K562 (cell line): ENCODE measurements at regions not wholly inside any gene's neighbourhood (a gene's known extent, or its start where the extent isn't known, plus 50 kb on each side); places are given as distances from the start of the nearest gene placed in this dataset.

Source experiments
- ATAC-seq: fragments of 200-7000 bp; cut with Tn5 transposase; 3 replicates; pipeline ENCODE4 v1.9.1; 2020; ENCODE audit warnings: moderate library complexity
- BruUV-seq: library from RNA; stranded (reverse); fragments of 400-500 nt; replicated peaks from 2 replicates; lab custom pipeline; 2021; lab: Mats Ljungman, UMichigan
- CTCF ChIA-PET: fragments of 300-600 bp; formaldehyde crosslinking; extraction: SDS; loops from one replicate; lab custom pipeline; 2021; ENCODE audit warnings: low intra/inter-chr PET ratio; lab: Yijun Ruan, JAX
- POLR2A ChIA-PET: fragments of 300-600, 350-650 bp; sonication (Branson Sonifier 250); formaldehyde crosslinking; extraction: SDS; loops from one replicate; lab custom pipeline; 2021; ENCODE audit warnings: antibody characterized with exemption, inconsistent platforms; lab: Yijun Ruan, JAX
- DNase-seq, 4 experiments: peaks; one replicate each; pipeline versions ENCODE4 v3.0.0 to v3.0.0-alpha.2; 2011 to 2018; ENCODE audit warnings: low spot score in 3 of 4, mixed read lengths in 3 of 4; ENCODE audit errors: extremely low read depth in 1 of 4
- FAIRE-seq: peaks from 2 replicates; lab custom pipeline; 2011; peaks lifted over from hg19 to GRCh38; lab: Jason Lieb, UNC
- H2AFZ ChIP-seq: 2 replicates; pipeline ENCODE4 v1.6.0; 2011; ENCODE audit warnings: low read depth, low read length, control low read depth, inconsistent platforms
- H3K27ac ChIP-seq: fragments of 200-600 bp; 3 replicates; pipeline ENCODE4 v1.8.0; 2011; ENCODE audit warnings: low read depth, mild to moderate bottlenecking, control low read depth, inconsistent platforms, low read length, moderate library complexity, mixed read lengths; ENCODE audit errors: extremely low read depth
- H3K27me3 ChIP-seq, 2 experiments: fragments of 300-600 bp in 1 of 2; 2 replicates in 1 of 2; 3 replicates in 1 of 2; pipeline versions ENCODE4 v1.6.0 to v1.8.0; 2011; ENCODE audit warnings: inconsistent platforms in 2 of 2, low read length in 2 of 2, mild to moderate bottlenecking in 1 of 2, mixed read lengths in 1 of 2, moderate library complexity in 1 of 2; ENCODE audit not compliant: control insufficient read depth in 2 of 2, insufficient read depth in 2 of 2
- H3K36me3 ChIP-seq: fragments of 300-600 bp; 3 replicates; pipeline ENCODE4 v1.8.0; 2011; ENCODE audit warnings: mild to moderate bottlenecking, low read length, inconsistent platforms; ENCODE audit not compliant: control insufficient read depth, insufficient read depth
- H3K4me1 ChIP-seq, 2 experiments: fragments of 200-600 bp in 1 of 2; replicated peaks in 1 of 2; 2 replicates in 1 of 2; 3 replicates in 1 of 2; pipeline versions ENCODE4 v1.5.1 to v1.8.0; 2011; ENCODE audit warnings: inconsistent platforms in 2 of 2, low read length in 2 of 2, mild to moderate bottlenecking in 1 of 2, mixed read lengths in 1 of 2, moderate library complexity in 1 of 2; ENCODE audit not compliant: control insufficient read depth in 2 of 2, insufficient read depth in 2 of 2
- H3K4me2 ChIP-seq: 2 replicates; pipeline ENCODE4 v1.6.1; 2011; ENCODE audit warnings: low read length, control low read depth, inconsistent platforms, mixed read lengths; ENCODE audit not compliant: insufficient read depth
- H3K4me3 ChIP-seq: fragments of 200-600 bp; sonication (generic), shearing (Covaris generic); 2 replicates; pipeline ENCODE4 v1.5.1; 2016; ENCODE audit warnings: control low read depth, inconsistent platforms
- H3K79me2 ChIP-seq: fragments of 200-600 bp; 3 replicates; pipeline ENCODE4 v1.8.0; 2011; ENCODE audit warnings: low read length, inconsistent platforms; ENCODE audit not compliant: control insufficient read depth, insufficient read depth
- H3K9ac ChIP-seq, 2 experiments: 2 replicates each; pipeline versions ENCODE4 v1.6.0 to v1.6.1; 2011; ENCODE audit warnings: low read depth in 2 of 2, low read length in 2 of 2, control low read depth in 1 of 2, inconsistent platforms in 1 of 2, mild to moderate bottlenecking in 1 of 2, mixed read lengths in 1 of 2; ENCODE audit not compliant: insufficient read depth in 1 of 2
- H3K9me1 ChIP-seq: one replicate; pipeline ENCODE4 v1.6.0; 2011; ENCODE audit warnings: inconsistent platforms, mild to moderate bottlenecking, low read length, moderate library complexity; ENCODE audit not compliant: control insufficient read depth, insufficient read depth
- H3K9me3 ChIP-seq: replicated peaks from 2 replicates; pipeline ENCODE4 v1.5.1; 2011; ENCODE audit warnings: low read depth, low read length, inconsistent platforms; ENCODE audit not compliant: control insufficient read depth, insufficient read depth
- H4K20me1 ChIP-seq: replicated peaks from 2 replicates; pipeline ENCODE4 v1.6.1; 2011; ENCODE audit warnings: low read length, inconsistent platforms, mixed read lengths; ENCODE audit not compliant: control insufficient read depth, insufficient read depth
- HMBOX1 ChIP-seq: sonication (generic); IDR thresholded peaks from 2 replicates; pipeline ENCODE4 v1.6.1; 2016
- KLF13 ChIP-seq: fragments of 450-650 bp; IDR thresholded peaks from 2 replicates; pipeline ENCODE4 v1.6.1; 2016; ENCODE audit warnings: missing genetic modification characterization, low read depth, mild to moderate bottlenecking, missing compliant biosample characterization, moderate library complexity, borderline replicate concordance
- NR2C1 ChIP-seq, 2 experiments: fragments of 450-650 bp; IDR thresholded peaks; 2 replicates each; pipeline ENCODE4 v1.6.1; 2017; ENCODE audit warnings: mild to moderate bottlenecking in 2 of 2, antibody characterized with exemption in 1 of 2, inconsistent platforms in 1 of 2, missing compliant biosample characterization in 1 of 2, missing genetic modification characterization in 1 of 2
- SP2 ChIP-seq: IDR thresholded peaks from 2 replicates; pipeline ENCODE4 v1.6.1; 2011; ENCODE audit warnings: mild to moderate bottlenecking, low read depth, low read length, moderate library complexity; ENCODE audit not compliant: poor library complexity, severe bottlenecking; ENCODE audit errors: extremely low read depth
- U2AF2 ChIP-seq: fragments of 200-400 bp; formaldehyde crosslinking; optimal IDR thresholded peaks from 2 replicates; pipeline ENCODE3; 2017; ENCODE audit warnings: low read depth, mild to moderate bottlenecking, low read length
- ZNF785 ChIP-seq: fragments of 250-450 bp; sonication (Bioruptor Pico); IDR thresholded peaks from 2 replicates; pipeline ENCODE4 v1.4.0; 2020; ENCODE audit warnings: mild to moderate bottlenecking
- WGBS: fragments of 100-300 bp; shearing (Covaris generic); methylation state at CpG from one replicate; pipeline ENCODE4 v1.1.6; 2016; ENCODE audit warnings: low coverage, mixed read lengths; ENCODE audit not compliant: insufficient coverage; ENCODE audit errors: missing lambda C conversion rate; 5-methylcytosine and 5-hydroxymethylcytosine counted together
- in situ Hi-C: fragments of 300-500 bp; cut with MboI; formaldehyde crosslinking; loops from 4 replicates; pipeline ENCODE4 v1.15.0; 2018; ENCODE audit warnings: inconsistent platforms, mixed read lengths
- intact Hi-C: fragments of 100-400 bp; cut with micrococcal nuclease; formaldehyde crosslinking; loops from 2 replicates; pipeline ENCODE4 v1.14.2; 2022
- TF ChIP-seq, protein P1 (sequence below): fragments of 450-650 bp; IDR thresholded peaks from 2 replicates; pipeline ENCODE4 v1.6.1; 2017; ENCODE audit warnings: antibody characterized with exemption, mild to moderate bottlenecking

DNA sequence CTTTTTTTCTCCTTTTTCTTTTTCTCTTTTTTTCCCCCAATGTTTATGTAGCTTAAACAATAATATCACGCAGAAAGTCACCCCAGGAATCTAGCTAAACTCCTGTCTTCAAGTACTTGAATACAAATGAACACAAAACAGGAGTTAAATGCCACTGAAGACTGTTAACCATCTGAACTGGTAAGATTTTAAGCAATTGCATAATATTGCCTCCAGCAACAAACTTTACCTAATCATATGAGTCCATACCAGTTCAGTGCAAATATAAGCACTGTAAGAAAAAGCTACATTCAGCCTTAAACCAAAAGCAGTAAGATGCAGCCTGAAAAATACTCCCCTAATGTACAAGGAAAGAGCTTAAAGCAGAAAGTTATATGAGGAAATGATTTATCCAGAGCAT lies 173.9 kb upstream of the TFAP2D start:
- no peaks in the 10 kb centered on the region for H3K36me3 ChIP-seq
- TF ChIP-seq NR2C1 (IDR thresholded peaks at IDR 0.05) (no peak), NR2C1 (tag; IDR thresholded peaks at IDR 0.05) (no peak)
- TF ChIP-seq, all 486 proteins: peak for 0
- Histone ChIP-seq H2AFZ (no peak overlapping the region), H3K9me3 (no peaks in the 10 kb centered on the region), H3K4me2 (no peak overlapping the region), H3K27me3 (no peaks in the 10 kb centered on the region), H3K79me2 (no peaks in the 10 kb centered on the region), H4K20me1 (no peaks in the 10 kb centered on the region), H3K4me3 (no peak overlapping the region), H3K9me1 (no peaks in the 10 kb centered on the region), H3K4me1 (no peaks in the 10 kb centered on the region), H3K27ac (no peak overlapping the region), H3K9ac (no peak overlapping the region)
- BruUV-seq, result no TSS peak
- no peak for DNase-seq
- no peak for FAIRE-seq
- POLR2A ChIA-PET, result no interaction called here
- in situ Hi-C loops (no loop called here), intact Hi-C loops (no loop called here)
- WGBS, result 0% methylated on average over 1 of the region's 1 CpG
- CTCF ChIA-PET, result no interaction called here
- ATAC-seq, result no peak

DNA sequence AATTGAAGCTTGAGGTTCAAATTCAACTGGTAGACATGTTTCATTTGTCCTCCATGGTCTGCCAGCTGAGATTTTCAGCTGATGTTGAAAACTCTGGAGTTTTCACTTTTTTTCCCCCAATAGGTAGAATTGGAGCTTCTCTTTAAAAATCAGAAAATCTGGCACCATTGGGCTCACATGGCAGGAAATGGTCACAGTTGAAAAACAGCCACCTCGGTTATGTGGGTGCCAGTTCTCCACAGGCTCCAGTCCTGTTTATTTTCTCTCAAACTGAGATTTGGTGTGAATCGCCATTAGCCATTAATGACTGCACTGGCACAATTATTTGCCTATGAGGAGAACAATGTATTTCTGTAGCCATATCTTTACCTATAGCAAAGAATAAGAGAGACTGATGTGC lies 171.4 kb upstream of the TFAP2D start:
- POLR2A ChIA-PET, result interaction anchor here (0.6 kb wide), 1 partner anchor 33 kb away, joined by 3 read pairs; no protein-coding TSS in a partner anchor
- in situ Hi-C loops (no loop called here), intact Hi-C loops (no loop called here)
- DNase-seq (no peak), ATAC-seq (no peak), FAIRE-seq (no peak)
- no peak overlapping the region for H3K4me2 ChIP-seq
- no peaks in the 10 kb centered on the region for H3K9me1 ChIP-seq
- BruUV-seq, result no TSS peak
- 0% methylated on average over 2 of the region's 2 CpGs for WGBS
- H3K36me3 ChIP-seq, result no peaks in the 10 kb centered on the region
- H3K79me2 ChIP-seq, result no peaks in the 10 kb centered on the region
- H3K4me1 ChIP-seq, result no peaks in the 10 kb centered on the region
- H3K9me3 ChIP-seq, result no peaks in the 10 kb centered on the region
- H4K20me1 ChIP-seq, result no peaks in the 10 kb centered on the region
- H3K27me3 ChIP-seq, result no peaks in the 10 kb centered on the region
- H3K27ac ChIP-seq, result no peak overlapping the region
- no peak overlapping the region for H3K4me3 ChIP-seq
- no peak overlapping the region for H3K9ac ChIP-seq
- TF ChIP-seq U2AF2 (no peak), HMBOX1 (no peak), ZNF785 (CRISPR knock-in tag) (no peak), SP2 (no peak), KLF13 (tag) (no peak)
- TF ChIP-seq, protein P1, sequence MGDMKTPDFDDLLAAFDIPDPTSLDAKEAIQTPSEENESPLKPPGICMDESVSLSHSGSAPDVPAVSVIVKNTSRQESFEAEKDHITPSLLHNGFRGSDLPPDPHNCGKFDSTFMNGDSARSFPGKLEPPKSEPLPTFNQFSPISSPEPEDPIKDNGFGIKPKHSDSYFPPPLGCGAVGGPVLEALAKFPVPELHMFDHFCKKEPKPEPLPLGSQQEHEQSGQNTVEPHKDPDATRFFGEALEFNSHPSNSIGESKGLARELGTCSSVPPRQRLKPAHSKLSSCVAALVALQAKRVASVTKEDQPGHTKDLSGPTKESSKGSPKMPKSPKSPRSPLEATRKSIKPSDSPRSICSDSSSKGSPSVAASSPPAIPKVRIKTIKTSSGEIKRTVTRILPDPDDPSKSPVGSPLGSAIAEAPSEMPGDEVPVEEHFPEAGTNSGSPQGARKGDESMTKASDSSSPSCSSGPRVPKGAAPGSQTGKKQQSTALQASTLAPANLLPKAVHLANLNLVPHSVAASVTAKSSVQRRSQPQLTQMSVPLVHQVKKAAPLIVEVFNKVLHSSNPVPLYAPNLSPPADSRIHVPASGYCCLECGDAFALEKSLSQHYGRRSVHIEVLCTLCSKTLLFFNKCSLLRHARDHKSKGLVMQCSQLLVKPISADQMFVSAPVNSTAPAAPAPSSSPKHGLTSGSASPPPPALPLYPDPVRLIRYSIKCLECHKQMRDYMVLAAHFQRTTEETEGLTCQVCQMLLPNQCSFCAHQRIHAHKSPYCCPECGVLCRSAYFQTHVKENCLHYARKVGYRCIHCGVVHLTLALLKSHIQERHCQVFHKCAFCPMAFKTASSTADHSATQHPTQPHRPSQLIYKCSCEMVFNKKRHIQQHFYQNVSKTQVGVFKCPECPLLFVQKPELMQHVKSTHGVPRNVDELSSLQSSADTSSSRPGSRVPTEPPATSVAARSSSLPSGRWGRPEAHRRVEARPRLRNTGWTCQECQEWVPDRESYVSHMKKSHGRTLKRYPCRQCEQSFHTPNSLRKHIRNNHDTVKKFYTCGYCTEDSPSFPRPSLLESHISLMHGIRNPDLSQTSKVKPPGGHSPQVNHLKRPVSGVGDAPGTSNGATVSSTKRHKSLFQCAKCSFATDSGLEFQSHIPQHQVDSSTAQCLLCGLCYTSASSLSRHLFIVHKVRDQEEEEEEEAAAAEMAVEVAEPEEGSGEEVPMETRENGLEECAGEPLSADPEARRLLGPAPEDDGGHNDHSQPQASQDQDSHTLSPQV, result no peak
- H2AFZ ChIP-seq, result no peak overlapping the region
- CTCF ChIA-PET, result no interaction called here
